K562 (cell line): ENCODE measurements at regions not wholly inside any gene's neighbourhood (a gene's known extent, or its start where the extent isn't known, plus 50 kb on each side); places are given as distances from the start of the nearest gene placed in this dataset.
"Not testable (repeated sequence)": the region's sequence is repeated elsewhere in the genome, so short reads cannot be mapped to it uniquely, and the experiment has no call there.

Source experiments
- EP300 ChIP-seq: IDR thresholded peaks from 2 replicates; pipeline ENCODE4 v1.6.1; 2012; ENCODE audit warnings: low read length, improper control_type of control experiment
- MLX ChIP-seq, 2 experiments: fragments of 450-650 bp in 1 of 2; sonication (generic) in 1 of 2; formaldehyde crosslinking; conservative IDR thresholded peaks; 2 replicates each; pipeline versions ENCODE4 v1.4.0 to v1.8.1; 2020 to 2022; ENCODE audit warnings: mild to moderate bottlenecking in 1 of 2, missing genetic modification reagents in 1 of 2
- NFRKB ChIP-seq: fragments of 450-650 bp; IDR thresholded peaks from 2 replicates; pipeline ENCODE4 v1.6.1; 2016; ENCODE audit warnings: low read depth
- RAD51 ChIP-seq: fragments of 450-650 bp; IDR thresholded peaks from 2 replicates; pipeline ENCODE4 v1.7.1; 2016; ENCODE audit warnings: low read depth, mild to moderate bottlenecking, borderline replicate concordance
- ZNF639 ChIP-seq, 2 experiments: fragments of 200-800 bp in 1 of 2; sonication (Bioruptor generic) in 1 of 2; sonication (generic) in 1 of 2; formaldehyde crosslinking in 1 of 2; IDR thresholded peaks in 1 of 2; conservative IDR thresholded peaks in 1 of 2; 2 replicates each; pipeline versions ENCODE4 v1.5.0 to v1.6.1; 2016 to 2020; ENCODE audit warnings: missing compliant biosample characterization in 1 of 2, missing genetic modification characterization in 1 of 2, missing genetic modification reagents in 1 of 2
- TF ChIP-seq, protein P1 (sequence below): fragments of 450-650 bp; IDR thresholded peaks from 2 replicates; pipeline ENCODE4 v1.6.1; 2016
- TF ChIP-seq, protein P2 (sequence below): fragments of 450-650 bp; formaldehyde crosslinking; conservative IDR thresholded peaks from 2 replicates; pipeline ENCODE4 v1.4.0; 2022; ENCODE audit warnings: mild to moderate bottlenecking, missing genetic modification characterization

DNA sequence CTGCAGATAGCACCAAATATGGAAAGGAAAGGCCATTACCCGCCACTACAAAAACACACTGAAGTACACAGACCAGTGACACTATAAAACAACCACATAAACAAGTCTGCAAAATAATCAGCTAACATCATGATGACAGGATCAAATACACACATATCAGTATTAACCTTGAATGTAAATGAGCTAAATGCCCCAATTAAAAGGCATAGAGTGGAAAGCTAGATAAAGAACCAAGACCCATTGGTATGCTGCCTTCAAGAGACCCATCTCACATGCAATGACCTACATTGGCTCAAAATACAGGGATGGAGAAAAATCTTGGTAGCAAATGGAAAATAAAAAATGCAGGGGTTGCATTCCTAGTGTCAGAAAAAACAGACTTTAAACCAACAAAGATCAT, 393.9 kb upstream of the GRAMD2B start:
- TF ChIP-seq, protein P1, sequence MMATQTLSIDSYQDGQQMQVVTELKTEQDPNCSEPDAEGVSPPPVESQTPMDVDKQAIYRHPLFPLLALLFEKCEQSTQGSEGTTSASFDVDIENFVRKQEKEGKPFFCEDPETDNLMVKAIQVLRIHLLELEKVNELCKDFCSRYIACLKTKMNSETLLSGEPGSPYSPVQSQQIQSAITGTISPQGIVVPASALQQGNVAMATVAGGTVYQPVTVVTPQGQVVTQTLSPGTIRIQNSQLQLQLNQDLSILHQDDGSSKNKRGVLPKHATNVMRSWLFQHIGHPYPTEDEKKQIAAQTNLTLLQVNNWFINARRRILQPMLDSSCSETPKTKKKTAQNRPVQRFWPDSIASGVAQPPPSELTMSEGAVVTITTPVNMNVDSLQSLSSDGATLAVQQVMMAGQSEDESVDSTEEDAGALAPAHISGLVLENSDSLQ: not testable (repeated sequence)
- not testable (repeated sequence) for TF ChIP-seq ZNF639 (CRISPR knock-in tag; conservative IDR thresholded peaks at IDR 0.05 in 1 of 2, IDR thresholded peaks at IDR 0.05 in 1 of 2); NFRKB; EP300; RAD51; MLX (CRISPR knock-in tag; conservative IDR thresholded peaks at IDR 0.05)
- TF ChIP-seq, protein P2, sequence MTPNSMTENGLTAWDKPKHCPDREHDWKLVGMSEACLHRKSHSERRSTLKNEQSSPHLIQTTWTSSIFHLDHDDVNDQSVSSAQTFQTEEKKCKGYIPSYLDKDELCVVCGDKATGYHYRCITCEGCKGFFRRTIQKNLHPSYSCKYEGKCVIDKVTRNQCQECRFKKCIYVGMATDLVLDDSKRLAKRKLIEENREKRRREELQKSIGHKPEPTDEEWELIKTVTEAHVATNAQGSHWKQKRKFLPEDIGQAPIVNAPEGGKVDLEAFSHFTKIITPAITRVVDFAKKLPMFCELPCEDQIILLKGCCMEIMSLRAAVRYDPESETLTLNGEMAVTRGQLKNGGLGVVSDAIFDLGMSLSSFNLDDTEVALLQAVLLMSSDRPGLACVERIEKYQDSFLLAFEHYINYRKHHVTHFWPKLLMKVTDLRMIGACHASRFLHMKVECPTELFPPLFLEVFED (CRISPR knock-in tag): not testable (repeated sequence)
